ENCODE measurements at regions not wholly inside any gene's neighbourhood (a gene's known extent, or its start where the extent isn't known, plus 50 kb on each side); places are given as distances from the start of the nearest gene placed in this dataset.

- DNase-seq (ENCODE audit: low read depth, low spot score): no peak
- Histone ChIP-seq H3K27me3 (ENCODE audit: control insufficient read depth, insufficient read depth, low read length) (no peaks in the 10 kb centered on the region), H3K27ac (ENCODE audit: low read length) (no peak overlapping the region), H3K9me3 (ENCODE audit: control insufficient read depth, insufficient read depth, low read length) (no peaks in the 10 kb centered on the region), H3K4me3 (ENCODE audit: low read length) (no peak overlapping the region), H3K4me1 (ENCODE audit: control insufficient read depth, insufficient read depth, low read length) (no peaks in the 10 kb centered on the region), H3K36me3 (ENCODE audit: control insufficient read depth, insufficient read depth, low read length) (no peaks in the 10 kb centered on the region)
- WGBS (ENCODE audit: insufficient coverage, insufficient read length): no CpG with 5 or more reads among the region's 2 CpGs
Measured at GRCh38 chrX:8232406-8232805, 61.3 kb upstream of the VCX2 start.

GRCh38 chrX:8233091-8233490, 62.0 kb upstream of the VCX2 start:
- WGBS (ENCODE audit: insufficient coverage, insufficient read length): no CpG with 5 or more reads among the region's 2 CpGs
- no peaks in the 10 kb centered on the region for H3K36me3 ChIP-seq (ENCODE audit: control insufficient read depth, insufficient read depth, low read length)
- H3K27ac ChIP-seq (ENCODE audit: low read length): no peak overlapping the region
- no peaks in the 10 kb centered on the region for H3K9me3 ChIP-seq (ENCODE audit: control insufficient read depth, insufficient read depth, low read length)
- no peak for DNase-seq (ENCODE audit: low read depth, low spot score)
- no peaks in the 10 kb centered on the region for H3K4me1 ChIP-seq (ENCODE audit: control insufficient read depth, insufficient read depth, low read length)
- no peak overlapping the region for H3K4me3 ChIP-seq (ENCODE audit: low read length)
- no peaks in the 10 kb centered on the region for H3K27me3 ChIP-seq (ENCODE audit: control insufficient read depth, insufficient read depth, low read length)

DNA sequence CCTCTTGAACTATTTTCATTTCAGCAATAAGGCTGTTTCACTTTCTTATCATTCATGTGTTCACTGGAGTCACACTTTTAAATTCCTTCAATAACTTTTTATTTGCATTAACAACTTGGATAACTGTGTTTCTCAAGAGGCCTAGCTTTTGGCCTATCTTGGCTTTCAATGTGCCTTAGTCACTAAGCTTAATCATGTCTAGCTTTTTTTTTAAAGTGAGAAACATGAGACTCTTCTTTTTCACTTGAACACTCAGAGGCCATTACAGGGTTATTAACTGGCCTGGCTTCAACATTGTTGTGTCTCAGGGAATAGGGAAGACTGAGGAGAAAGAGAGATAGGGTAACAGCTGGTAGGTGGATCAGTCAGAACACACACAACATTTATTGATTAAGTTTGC, 64.0 kb upstream of the VCX2 start:
- no peaks in the 10 kb centered on the region for H3K27me3 ChIP-seq (ENCODE audit: control insufficient read depth, insufficient read depth, low read length)
- no peak overlapping the region for H3K27ac ChIP-seq (ENCODE audit: low read length)
- H3K4me3 ChIP-seq (ENCODE audit: low read length): no peak overlapping the region
- DNase-seq (ENCODE audit: low read depth, low spot score): no peak
- H3K36me3 ChIP-seq (ENCODE audit: control insufficient read depth, insufficient read depth, low read length): no peaks in the 10 kb centered on the region
- H3K9me3 ChIP-seq (ENCODE audit: control insufficient read depth, insufficient read depth, low read length): no peaks in the 10 kb centered on the region
- no peaks in the 10 kb centered on the region for H3K4me1 ChIP-seq (ENCODE audit: control insufficient read depth, insufficient read depth, low read length)

GRCh38 chrX:8237718-8238117, 66.7 kb upstream of the VCX2 start:
- Histone ChIP-seq H3K9me3 (ENCODE audit: control insufficient read depth, insufficient read depth, low read length) (no peaks in the 10 kb centered on the region), H3K4me3 (ENCODE audit: low read length) (no peak overlapping the region), H3K27ac (ENCODE audit: low read length) (no peak overlapping the region), H3K36me3 (ENCODE audit: control insufficient read depth, insufficient read depth, low read length) (no peaks in the 10 kb centered on the region), H3K4me1 (ENCODE audit: control insufficient read depth, insufficient read depth, low read length) (no peaks in the 10 kb centered on the region), H3K27me3 (ENCODE audit: control insufficient read depth, insufficient read depth, low read length) (no peaks in the 10 kb centered on the region)
- no CpG with 5 or more reads among the region's 6 CpGs for WGBS (ENCODE audit: insufficient coverage, insufficient read length)
- DNase-seq (ENCODE audit: low read depth, low spot score): no peak

DNA sequence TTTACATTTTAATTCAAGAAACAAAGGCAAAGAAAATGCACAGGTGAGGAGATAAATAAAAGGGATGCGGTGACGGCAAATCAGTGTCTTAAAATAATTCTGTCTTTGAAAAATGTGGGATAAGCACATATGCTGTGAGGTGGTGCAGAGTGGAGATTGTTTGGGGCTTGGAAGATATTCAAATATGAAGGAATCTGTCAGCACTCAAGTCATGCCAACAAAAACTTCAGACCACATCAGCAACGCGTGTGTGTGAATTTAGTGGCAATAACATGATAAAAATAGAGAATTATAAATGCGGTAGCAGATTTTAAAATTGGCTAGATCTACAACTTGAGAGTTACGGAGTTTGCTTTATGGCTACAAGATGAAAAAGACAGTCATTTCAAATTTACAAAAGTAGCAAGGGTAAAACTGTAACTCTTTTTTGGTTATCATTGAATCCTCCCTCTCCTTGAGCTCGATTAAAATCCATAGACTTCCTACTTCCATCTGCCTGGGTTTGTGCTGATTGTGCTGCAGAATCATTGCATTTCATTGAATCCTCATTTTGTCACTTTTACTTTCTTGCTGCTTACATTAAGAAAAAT, 71.5 kb upstream of the VCX2 start:
- Histone ChIP-seq H3K9me3 (ENCODE audit: control insufficient read depth, insufficient read depth, low read length) (no peaks in the 10 kb centered on the region), H3K4me1 (ENCODE audit: control insufficient read depth, insufficient read depth, low read length) (no peaks in the 10 kb centered on the region), H3K36me3 (ENCODE audit: control insufficient read depth, insufficient read depth, low read length) (no peaks in the 10 kb centered on the region), H3K4me3 (ENCODE audit: low read length) (no peak overlapping the region), H3K27ac (ENCODE audit: low read length) (no peak overlapping the region), H3K27me3 (ENCODE audit: control insufficient read depth, insufficient read depth, low read length) (no peaks in the 10 kb centered on the region)
- WGBS (ENCODE audit: insufficient coverage, insufficient read length): no CpG with 5 or more reads among the region's 7 CpGs
- no peak for DNase-seq (ENCODE audit: low read depth, low spot score)

GRCh38 chrX:8244301-8244700, 73.2 kb upstream of the VCX2 start:
- WGBS (ENCODE audit: insufficient coverage, insufficient read length): no CpG with 5 or more reads among the region's 6 CpGs
- DNase-seq (ENCODE audit: low read depth, low spot score): no peak
- no peak overlapping the region for H3K4me3 ChIP-seq (ENCODE audit: low read length)
- no peak overlapping the region for H3K27ac ChIP-seq (ENCODE audit: low read length)
- H3K9me3 ChIP-seq (ENCODE audit: control insufficient read depth, insufficient read depth, low read length): no peaks in the 10 kb centered on the region
- no peaks in the 10 kb centered on the region for H3K4me1 ChIP-seq (ENCODE audit: control insufficient read depth, insufficient read depth, low read length)
- no peaks in the 10 kb centered on the region for H3K36me3 ChIP-seq (ENCODE audit: control insufficient read depth, insufficient read depth, low read length)
- H3K27me3 ChIP-seq (ENCODE audit: control insufficient read depth, insufficient read depth, low read length): no peaks in the 10 kb centered on the region

GRCh38 chrX:8245411-8245810, 74.3 kb upstream of the VCX2 start:
- Histone ChIP-seq H3K36me3 (ENCODE audit: control insufficient read depth, insufficient read depth, low read length) (no peaks in the 10 kb centered on the region), H3K9me3 (ENCODE audit: control insufficient read depth, insufficient read depth, low read length) (no peaks in the 10 kb centered on the region), H3K4me3 (ENCODE audit: low read length) (no peak overlapping the region), H3K27me3 (ENCODE audit: control insufficient read depth, insufficient read depth, low read length) (no peaks in the 10 kb centered on the region), H3K4me1 (ENCODE audit: control insufficient read depth, insufficient read depth, low read length) (no peaks in the 10 kb centered on the region), H3K27ac (ENCODE audit: low read length) (no peak overlapping the region)
- WGBS (ENCODE audit: insufficient coverage, insufficient read length): no CpG with 5 or more reads among the region's 1 CpG
- DNase-seq (ENCODE audit: low read depth, low spot score): no peak

DNA sequence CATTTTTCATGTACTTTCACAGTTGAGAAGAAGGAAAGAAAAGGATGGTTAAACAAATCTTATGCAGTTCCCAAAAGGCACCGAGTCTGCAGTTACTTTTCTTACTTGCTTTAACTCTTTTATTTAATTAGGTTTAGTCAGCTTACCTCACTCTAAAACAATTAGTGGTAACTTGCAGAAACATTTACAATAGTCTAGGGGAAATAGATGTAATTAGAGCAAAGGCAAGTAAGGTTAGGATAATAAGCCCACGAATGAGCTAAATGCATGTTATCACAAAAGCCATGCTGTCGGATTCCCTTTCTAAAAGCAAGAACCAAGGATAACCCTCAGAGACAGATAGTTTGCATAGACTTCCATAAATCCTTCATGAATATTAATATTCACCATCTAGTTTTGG, 82.0 kb upstream of the VCX2 start:
- no peaks in the 10 kb centered on the region for H3K9me3 ChIP-seq (ENCODE audit: control insufficient read depth, insufficient read depth, low read length)
- H3K4me3 ChIP-seq (ENCODE audit: low read length): no peak overlapping the region
- no CpG with 5 or more reads among the region's 3 CpGs for WGBS (ENCODE audit: insufficient coverage, insufficient read length)
- H3K27me3 ChIP-seq (ENCODE audit: control insufficient read depth, insufficient read depth, low read length): no peaks in the 10 kb centered on the region
- H3K36me3 ChIP-seq (ENCODE audit: control insufficient read depth, insufficient read depth, low read length): no peaks in the 10 kb centered on the region
- no peak overlapping the region for H3K27ac ChIP-seq (ENCODE audit: low read length)
- H3K4me1 ChIP-seq (ENCODE audit: control insufficient read depth, insufficient read depth, low read length): no peaks in the 10 kb centered on the region
- DNase-seq (ENCODE audit: low read depth, low spot score): no peak

- Histone ChIP-seq H3K4me3 (ENCODE audit: low read length) (no peak overlapping the region), H3K27ac (ENCODE audit: low read length) (no peak overlapping the region), H3K4me1 (ENCODE audit: control insufficient read depth, insufficient read depth, low read length) (no peaks in the 10 kb centered on the region), H3K36me3 (ENCODE audit: control insufficient read depth, insufficient read depth, low read length) (no peaks in the 10 kb centered on the region), H3K9me3 (ENCODE audit: control insufficient read depth, insufficient read depth, low read length) (no peaks in the 10 kb centered on the region), H3K27me3 (ENCODE audit: control insufficient read depth, insufficient read depth, low read length) (no peaks in the 10 kb centered on the region)
- DNase-seq (ENCODE audit: low read depth, low spot score): no peak
- no CpG with 5 or more reads among the region's 2 CpGs for WGBS (ENCODE audit: insufficient coverage, insufficient read length)
Measured at GRCh38 chrX:8254401-8254800, 83.3 kb upstream of the VCX2 start.

GRCh38 chrX:8272821-8273220, 101.8 kb upstream of the VCX2 start:
- Histone ChIP-seq H3K4me1 (ENCODE audit: control insufficient read depth, insufficient read depth, low read length) (no peaks in the 10 kb centered on the region), H3K27ac (ENCODE audit: low read length) (no peak overlapping the region), H3K27me3 (ENCODE audit: control insufficient read depth, insufficient read depth, low read length) (no peaks in the 10 kb centered on the region), H3K36me3 (ENCODE audit: control insufficient read depth, insufficient read depth, low read length) (no peaks in the 10 kb centered on the region), H3K4me3 (ENCODE audit: low read length) (no peak overlapping the region), H3K9me3 (ENCODE audit: control insufficient read depth, insufficient read depth, low read length) (no peaks in the 10 kb centered on the region)
- no CpG with 5 or more reads among the region's 4 CpGs for WGBS (ENCODE audit: insufficient coverage, insufficient read length)
- DNase-seq (ENCODE audit: low read depth, low spot score): no peak

DNA sequence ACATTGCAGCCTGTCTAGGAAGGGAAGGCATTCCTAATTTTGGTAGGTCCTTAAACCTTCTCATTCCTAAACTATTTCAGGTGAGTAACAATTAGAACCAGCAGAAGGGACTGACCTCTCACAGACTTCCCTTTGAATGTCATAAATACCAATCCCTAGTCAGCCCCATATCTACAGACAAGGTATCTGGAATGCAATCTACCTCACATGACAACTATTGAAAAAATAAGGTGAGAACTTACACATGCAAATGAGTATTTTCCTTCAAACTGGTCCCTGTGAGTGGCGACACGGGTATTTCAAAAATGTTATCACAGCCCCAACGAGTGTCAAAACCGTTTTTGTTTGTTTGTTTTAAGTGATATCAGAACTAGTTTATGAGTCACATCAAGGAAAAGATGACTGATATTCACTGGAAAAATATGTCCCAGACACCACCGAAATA, 102.4 kb upstream of the VCX2 start:
- H3K27me3 ChIP-seq (ENCODE audit: control insufficient read depth, insufficient read depth, low read length): no peaks in the 10 kb centered on the region
- H3K9me3 ChIP-seq (ENCODE audit: control insufficient read depth, insufficient read depth, low read length): no peaks in the 10 kb centered on the region
- H3K4me3 ChIP-seq (ENCODE audit: low read length): no peak overlapping the region
- no peak overlapping the region for H3K27ac ChIP-seq (ENCODE audit: low read length)
- no CpG with 5 or more reads among the region's 5 CpGs for WGBS (ENCODE audit: insufficient coverage, insufficient read length)
- H3K36me3 ChIP-seq (ENCODE audit: control insufficient read depth, insufficient read depth, low read length): no peaks in the 10 kb centered on the region
- no peak for DNase-seq (ENCODE audit: low read depth, low spot score)
- H3K4me1 ChIP-seq (ENCODE audit: control insufficient read depth, insufficient read depth, low read length): no peaks in the 10 kb centered on the region
